Panc1 (cell line): ENCODE measurements at regions not wholly inside any gene's neighbourhood (a gene's known extent, or its start where the extent isn't known, plus 50 kb on each side); places are given as distances from the start of the nearest gene placed in this dataset.

Source experiments
- ATAC-seq: fragments of 200-7000 bp; cut with Tn5 transposase; 2 replicates; pipeline ENCODE4 v1.9.1; 2020; ENCODE audit warnings: mild to moderate bottlenecking, moderate library complexity
- BruUV-seq: library from RNA; stranded (reverse); fragments of 400-500 nt; replicated peaks from 2 replicates; lab custom pipeline; 2021; lab: Mats Ljungman, UMichigan
- CTCF ChIA-PET: fragments of 300-600 bp; sonication (Branson Sonifier 250); formaldehyde crosslinking; loops from one replicate; lab custom pipeline; 2022; ENCODE audit warnings: antibody characterized with exemption; lab: Charles Lee
- POLR2A ChIA-PET: fragments of 300-600 bp; sonication (Branson Sonifier 250); formaldehyde crosslinking; loops from one replicate; lab custom pipeline; 2022; ENCODE audit warnings: antibody characterized with exemption; lab: Charles Lee
- DNase-seq: peaks from one replicate; pipeline ENCODE4 v3.0.0-alpha.2; 2010; ENCODE audit warnings: low read depth, low spot score
- H3K27ac ChIP-seq: 2 replicates; pipeline ENCODE4 v1.5.1; 2011; ENCODE audit warnings: mild to moderate bottlenecking, low read length, inconsistent platforms
- H3K27me3 ChIP-seq: fragments of 200-500 bp; sonication (Bioruptor generic); 2 replicates; pipeline ENCODE4 v1.6.0; 2014; ENCODE audit warnings: low read length, inconsistent platforms; ENCODE audit not compliant: control insufficient read depth, insufficient read depth
- H3K36me3 ChIP-seq: fragments of 200-500 bp; sonication (Bioruptor generic); 2 replicates; pipeline ENCODE4 v1.5.1; 2014; ENCODE audit warnings: inconsistent platforms, mild to moderate bottlenecking, low read length, moderate library complexity; ENCODE audit not compliant: control insufficient read depth, insufficient read depth
- H3K4me1 ChIP-seq: 2 replicates; pipeline ENCODE4 v1.5.1; 2011; ENCODE audit warnings: inconsistent platforms, mild to moderate bottlenecking, low read length, moderate library complexity; ENCODE audit not compliant: control insufficient read depth, insufficient read depth
- H3K4me3 ChIP-seq, 2 experiments: 2 replicates each; pipeline ENCODE4 v1.5.1; 2011 to 2012; ENCODE audit warnings: low read depth in 2 of 2, low read length in 2 of 2, mild to moderate bottlenecking in 2 of 2, inconsistent platforms in 1 of 2, moderate library complexity in 1 of 2
- H3K9me3 ChIP-seq: fragments of 200-500 bp; sonication (Bioruptor generic); 2 replicates; pipeline ENCODE4 v1.5.1; 2014; ENCODE audit warnings: low read depth, mild to moderate bottlenecking, inconsistent platforms, low read length, moderate library complexity; ENCODE audit not compliant: control insufficient read depth, insufficient read depth
- POLR2AphosphoS5 ChIP-seq: IDR thresholded peaks from 2 replicates; pipeline ENCODE4 v1.6.1; 2012; ENCODE audit warnings: mild to moderate bottlenecking, low read depth, low read length, moderate library complexity
- SIN3A ChIP-seq: IDR thresholded peaks from 2 replicates; pipeline ENCODE4 v1.6.1; 2012; ENCODE audit warnings: low read depth, mild to moderate bottlenecking, low read length, moderate library complexity, borderline replicate concordance; ENCODE audit not compliant: insufficient read depth
- TCF7L2 ChIP-seq: IDR thresholded peaks from 2 replicates; pipeline ENCODE4 v1.6.1; 2011; ENCODE audit warnings: mild to moderate bottlenecking, low read depth, low read length, inconsistent platforms
- in situ Hi-C: cut with HindIII; loops from 2 replicates; pipeline ENCODE4 v1.10.0; 2016; ENCODE audit warnings: low sequenced_read_pairs, low pct_unique_long_range_greater_than_20kb
- intact Hi-C: fragments of 100-400 bp; cut with micrococcal nuclease; formaldehyde crosslinking; loops from one replicate; pipeline ENCODE4 v1.10.0; 2022; ENCODE audit not compliant: unreplicated experiment
- TF ChIP-seq, protein P1 (sequence below): fragments of 450-650 bp; IDR thresholded peaks from 2 replicates; pipeline ENCODE4 v1.5.1; 2017; ENCODE audit warnings: mild to moderate bottlenecking
- TF ChIP-seq, protein P2 (sequence below), 2 experiments: IDR thresholded peaks; 2 replicates each; pipeline ENCODE4 v1.6.1; 2011 to 2012; ENCODE audit warnings: low read depth in 2 of 2, control low read depth in 1 of 2, low read length in 1 of 2, mild to moderate bottlenecking in 1 of 2, moderate library complexity in 1 of 2; ENCODE audit not compliant: insufficient read depth in 1 of 2

DNA sequence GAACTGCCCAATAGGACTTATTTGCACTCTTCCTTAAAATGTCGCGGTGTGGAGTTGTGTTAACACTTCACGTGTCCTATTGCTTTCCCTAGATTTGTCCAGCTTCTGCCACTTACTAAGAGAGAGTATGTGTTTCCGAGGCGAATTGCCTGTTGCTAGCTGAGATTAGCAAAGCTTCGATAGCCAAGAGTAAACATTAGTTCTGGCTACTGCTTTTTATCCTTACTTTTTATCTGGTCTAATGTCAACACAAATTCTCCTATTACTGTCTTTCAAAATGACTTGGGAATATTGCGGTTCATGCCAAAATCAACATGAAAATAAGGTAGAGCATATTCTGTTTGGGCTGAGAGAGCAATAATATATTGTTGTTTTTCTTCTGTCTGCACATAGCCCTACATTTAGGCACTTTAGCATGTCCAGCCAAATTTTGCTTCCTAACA lies 90.4 kb upstream of the VEGFC start:
- H3K4me3 ChIP-seq = peak overlapping the region; percentile 24 to 36
- DNase-seq (peak; percentile 57), ATAC-seq (peak; percentile 76)
- H3K36me3 ChIP-seq = no peaks in the 10 kb centered on the region
- in situ Hi-C loops = no loop called here
- CTCF ChIA-PET = no interaction called here
- H3K9me3 ChIP-seq = no peaks in the 10 kb centered on the region; the same call in 1 of the 2 replicates
- no peaks in the 10 kb centered on the region for H3K27me3 ChIP-seq
- intact Hi-C loops = loop anchor here (5.0 kb wide), 1 partner anchor 91 kb away; the partner anchor contains the start of gene VEGFC
- POLR2A ChIA-PET = no interaction called here
- peaks cover 11% of the 10 kb centered on the region; the same call in 1 of the 2 replicates for H3K4me1 ChIP-seq
- BruUV-seq = no TSS peak
- peak overlapping the region; percentile 52 for H3K27ac ChIP-seq
- TF ChIP-seq, protein P1, sequence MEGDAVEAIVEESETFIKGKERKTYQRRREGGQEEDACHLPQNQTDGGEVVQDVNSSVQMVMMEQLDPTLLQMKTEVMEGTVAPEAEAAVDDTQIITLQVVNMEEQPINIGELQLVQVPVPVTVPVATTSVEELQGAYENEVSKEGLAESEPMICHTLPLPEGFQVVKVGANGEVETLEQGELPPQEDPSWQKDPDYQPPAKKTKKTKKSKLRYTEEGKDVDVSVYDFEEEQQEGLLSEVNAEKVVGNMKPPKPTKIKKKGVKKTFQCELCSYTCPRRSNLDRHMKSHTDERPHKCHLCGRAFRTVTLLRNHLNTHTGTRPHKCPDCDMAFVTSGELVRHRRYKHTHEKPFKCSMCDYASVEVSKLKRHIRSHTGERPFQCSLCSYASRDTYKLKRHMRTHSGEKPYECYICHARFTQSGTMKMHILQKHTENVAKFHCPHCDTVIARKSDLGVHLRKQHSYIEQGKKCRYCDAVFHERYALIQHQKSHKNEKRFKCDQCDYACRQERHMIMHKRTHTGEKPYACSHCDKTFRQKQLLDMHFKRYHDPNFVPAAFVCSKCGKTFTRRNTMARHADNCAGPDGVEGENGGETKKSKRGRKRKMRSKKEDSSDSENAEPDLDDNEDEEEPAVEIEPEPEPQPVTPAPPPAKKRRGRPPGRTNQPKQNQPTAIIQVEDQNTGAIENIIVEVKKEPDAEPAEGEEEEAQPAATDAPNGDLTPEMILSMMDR = no peak
- peak; percentile 70; the same call in 1 of the 2 replicates for TF ChIP-seq TCF7L2

DNA sequence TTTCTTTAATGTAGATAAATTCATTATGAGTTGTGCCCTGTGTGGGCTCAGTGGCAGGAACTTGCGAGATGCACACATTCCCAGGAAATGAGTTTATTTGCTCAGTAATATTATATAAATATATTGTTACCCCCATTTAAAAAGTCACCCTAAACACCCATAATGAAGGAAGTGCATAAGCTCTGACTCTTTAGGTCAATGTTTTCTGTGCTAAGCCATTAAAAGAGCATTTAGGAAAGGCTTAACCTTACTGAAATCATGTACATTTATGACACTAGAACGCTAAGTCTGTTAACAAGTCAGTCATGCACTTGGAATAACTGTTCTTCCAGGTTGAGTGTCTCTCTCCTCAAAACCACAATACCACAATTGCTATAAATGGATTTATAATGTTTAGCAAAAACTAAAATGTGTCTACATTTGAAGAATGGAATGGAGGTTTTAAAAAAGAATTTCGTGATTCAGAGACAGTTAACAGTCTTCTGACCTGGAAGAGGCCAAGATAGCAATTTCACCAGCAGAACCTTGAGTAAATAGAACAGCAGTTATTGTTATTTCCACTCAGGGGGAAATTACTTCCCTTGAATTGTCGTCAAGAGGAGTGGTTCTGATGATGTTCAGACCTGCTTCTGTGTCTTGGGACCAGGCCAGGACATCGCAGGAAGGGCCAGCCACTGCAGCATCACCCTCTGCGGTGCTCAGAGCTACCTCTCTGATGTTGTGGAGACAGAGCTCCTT lies 91.1 kb upstream of the VEGFC start:
- H3K4me1 ChIP-seq = peaks cover 11% of the 10 kb centered on the region; the same call in 1 of the 2 replicates
- H3K9me3 ChIP-seq = no peaks in the 10 kb centered on the region; the same call in 1 of the 2 replicates
- BruUV-seq = no TSS peak
- H3K36me3 ChIP-seq = no peaks in the 10 kb centered on the region
- no peaks in the 10 kb centered on the region for H3K27me3 ChIP-seq
- peak; percentile 74 for DNase-seq
- intact Hi-C loops = loop anchor here (5.0 kb wide), 1 partner anchor 92 kb away; the partner anchor contains the start of gene VEGFC
- TF ChIP-seq SIN3A = no peak
- no peak for TF ChIP-seq TCF7L2
- TF ChIP-seq, protein P1 = no peak
- TF ChIP-seq, protein P2, sequence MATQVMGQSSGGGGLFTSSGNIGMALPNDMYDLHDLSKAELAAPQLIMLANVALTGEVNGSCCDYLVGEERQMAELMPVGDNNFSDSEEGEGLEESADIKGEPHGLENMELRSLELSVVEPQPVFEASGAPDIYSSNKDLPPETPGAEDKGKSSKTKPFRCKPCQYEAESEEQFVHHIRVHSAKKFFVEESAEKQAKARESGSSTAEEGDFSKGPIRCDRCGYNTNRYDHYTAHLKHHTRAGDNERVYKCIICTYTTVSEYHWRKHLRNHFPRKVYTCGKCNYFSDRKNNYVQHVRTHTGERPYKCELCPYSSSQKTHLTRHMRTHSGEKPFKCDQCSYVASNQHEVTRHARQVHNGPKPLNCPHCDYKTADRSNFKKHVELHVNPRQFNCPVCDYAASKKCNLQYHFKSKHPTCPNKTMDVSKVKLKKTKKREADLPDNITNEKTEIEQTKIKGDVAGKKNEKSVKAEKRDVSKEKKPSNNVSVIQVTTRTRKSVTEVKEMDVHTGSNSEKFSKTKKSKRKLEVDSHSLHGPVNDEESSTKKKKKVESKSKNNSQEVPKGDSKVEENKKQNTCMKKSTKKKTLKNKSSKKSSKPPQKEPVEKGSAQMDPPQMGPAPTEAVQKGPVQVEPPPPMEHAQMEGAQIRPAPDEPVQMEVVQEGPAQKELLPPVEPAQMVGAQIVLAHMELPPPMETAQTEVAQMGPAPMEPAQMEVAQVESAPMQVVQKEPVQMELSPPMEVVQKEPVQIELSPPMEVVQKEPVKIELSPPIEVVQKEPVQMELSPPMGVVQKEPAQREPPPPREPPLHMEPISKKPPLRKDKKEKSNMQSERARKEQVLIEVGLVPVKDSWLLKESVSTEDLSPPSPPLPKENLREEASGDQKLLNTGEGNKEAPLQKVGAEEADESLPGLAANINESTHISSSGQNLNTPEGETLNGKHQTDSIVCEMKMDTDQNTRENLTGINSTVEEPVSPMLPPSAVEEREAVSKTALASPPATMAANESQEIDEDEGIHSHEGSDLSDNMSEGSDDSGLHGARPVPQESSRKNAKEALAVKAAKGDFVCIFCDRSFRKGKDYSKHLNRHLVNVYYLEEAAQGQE (IDR thresholded peaks at IDR 0.05; ENCODE audit: insufficient read depth in 1 of 2, low read depth in 2 of 2, low read length in 1 of 2) = no peak
- TF ChIP-seq POLR2AphosphoS5 = no peak
- in situ Hi-C loops = no loop called here
- CTCF ChIA-PET = no interaction called here
- peak overlapping the region; percentile 24 to 36 for H3K4me3 ChIP-seq
- peak overlapping the region; percentile 63 for H3K27ac ChIP-seq
- peak; percentile 86 for ATAC-seq
- POLR2A ChIA-PET = interaction anchor here (0.7 kb wide), 1 partner anchor 18 kb away, joined by 3 read pairs; no protein-coding TSS in a partner anchor
